H1 (cell line): ENCODE measurements at regions not wholly inside any gene's neighbourhood (a gene's known extent, or its start where the extent isn't known, plus 50 kb on each side); places are given as distances from the start of the nearest gene placed in this dataset.

Experiments used
- ATF3 ChIP-seq: IDR thresholded peaks from 2 replicates; pipeline ENCODE4 v1.6.1; 2011; ENCODE audit warnings: low read depth, mild to moderate bottlenecking, low read length; ENCODE audit not compliant: insufficient read depth
- EP300 ChIP-seq, 2 experiments: IDR thresholded peaks; 1 replicate in 1 of 2; 2 replicates in 1 of 2; pipeline ENCODE4 v1.6.1; 2011 to 2012; ENCODE audit warnings: low read depth in 2 of 2, low read length in 2 of 2, mild to moderate bottlenecking in 2 of 2, borderline replicate concordance in 1 of 2, inconsistent platforms in 1 of 2, moderate library complexity in 1 of 2
- EZH2 ChIP-seq: fragments of 200-600 bp; sonication (generic); IDR thresholded peaks from 2 replicates; pipeline ENCODE4 v1.7.1; 2012; ENCODE audit warnings: low read depth, mild to moderate bottlenecking, moderate library complexity, low read length, inconsistent platforms; ENCODE audit not compliant: severe bottlenecking
- FOSL1 ChIP-seq: IDR thresholded peaks from 2 replicates; pipeline ENCODE4 v1.6.1; 2011; ENCODE audit warnings: mild to moderate bottlenecking, low read depth, low read length, moderate library complexity; ENCODE audit not compliant: insufficient read depth
- HDAC6 ChIP-seq: IDR thresholded peaks from one replicate; pipeline ENCODE4 v1.7.1; 2012; ENCODE audit warnings: low read depth, mild to moderate bottlenecking, inconsistent platforms, low read length, moderate library complexity
- MAFK ChIP-seq: IDR thresholded peaks from 2 replicates; pipeline ENCODE4 v1.6.1; 2012; ENCODE audit warnings: low read depth, mild to moderate bottlenecking, improper control_type of control experiment, low read length
- POLR2A ChIP-seq, 2 experiments: IDR thresholded peaks; 1 replicate in 1 of 2; 2 replicates in 1 of 2; pipeline ENCODE4 v1.6.1; 2011; ENCODE audit warnings: low read depth in 2 of 2, low read length in 2 of 2, mild to moderate bottlenecking in 2 of 2; ENCODE audit errors: control extremely low read depth in 1 of 2
- POLR2AphosphoS5 ChIP-seq: IDR thresholded peaks from 2 replicates; pipeline ENCODE4 v1.6.1; 2011; ENCODE audit warnings: low read depth, low read length
- YY1 ChIP-seq: IDR thresholded peaks from 2 replicates; pipeline ENCODE4 v1.6.1; 2011; ENCODE audit warnings: low read depth, mild to moderate bottlenecking, low read length
- TF ChIP-seq, protein P1 (sequence below), 3 experiments: IDR thresholded peaks; 1 replicate in 2 of 3; 2 replicates in 1 of 3; pipeline versions ENCODE4 v1.5.1 to v1.6.1; 2011; ENCODE audit warnings: low read length in 3 of 3, mild to moderate bottlenecking in 3 of 3, inconsistent platforms in 2 of 3, low read depth in 1 of 3, moderate library complexity in 1 of 3; ENCODE audit not compliant: insufficient read depth in 1 of 3; ENCODE audit errors: control extremely low read depth in 1 of 3

- TF ChIP-seq, protein P1, sequence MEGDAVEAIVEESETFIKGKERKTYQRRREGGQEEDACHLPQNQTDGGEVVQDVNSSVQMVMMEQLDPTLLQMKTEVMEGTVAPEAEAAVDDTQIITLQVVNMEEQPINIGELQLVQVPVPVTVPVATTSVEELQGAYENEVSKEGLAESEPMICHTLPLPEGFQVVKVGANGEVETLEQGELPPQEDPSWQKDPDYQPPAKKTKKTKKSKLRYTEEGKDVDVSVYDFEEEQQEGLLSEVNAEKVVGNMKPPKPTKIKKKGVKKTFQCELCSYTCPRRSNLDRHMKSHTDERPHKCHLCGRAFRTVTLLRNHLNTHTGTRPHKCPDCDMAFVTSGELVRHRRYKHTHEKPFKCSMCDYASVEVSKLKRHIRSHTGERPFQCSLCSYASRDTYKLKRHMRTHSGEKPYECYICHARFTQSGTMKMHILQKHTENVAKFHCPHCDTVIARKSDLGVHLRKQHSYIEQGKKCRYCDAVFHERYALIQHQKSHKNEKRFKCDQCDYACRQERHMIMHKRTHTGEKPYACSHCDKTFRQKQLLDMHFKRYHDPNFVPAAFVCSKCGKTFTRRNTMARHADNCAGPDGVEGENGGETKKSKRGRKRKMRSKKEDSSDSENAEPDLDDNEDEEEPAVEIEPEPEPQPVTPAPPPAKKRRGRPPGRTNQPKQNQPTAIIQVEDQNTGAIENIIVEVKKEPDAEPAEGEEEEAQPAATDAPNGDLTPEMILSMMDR (IDR thresholded peaks at IDR 0.05; ENCODE audit: control extremely low read depth in 1 of 3, insufficient read depth in 1 of 3, low read depth in 1 of 3, low read length in 3 of 3), result no peak
- TF ChIP-seq MAFK, result no peak
- no peak for TF ChIP-seq YY1
- no peak for TF ChIP-seq POLR2AphosphoS5
- TF ChIP-seq HDAC6, result no peak
- no peak for TF ChIP-seq POLR2A (IDR thresholded peaks at IDR 0.05; ENCODE audit: control extremely low read depth in 1 of 2, low read depth in 2 of 2, low read length in 2 of 2)
- TF ChIP-seq ATF3, result no peak
- no peak for TF ChIP-seq EP300 (IDR thresholded peaks at IDR 0.05; ENCODE audit: borderline replicate concordance in 1 of 2, low read depth in 2 of 2, low read length in 2 of 2)
- no peak for TF ChIP-seq EZH2
- TF ChIP-seq FOSL1, result no peak
These were observed 519.7 kb upstream of the ZNF608 start for GRCh38 chr5:125266106-125266505.
